Fibroblast of skin of right quadriceps (primary cell): ENCODE measurements at regions not wholly inside any gene's neighbourhood (a gene's known extent, or its start where the extent isn't known, plus 50 kb on each side); places are given as distances from the start of the nearest gene placed in this dataset.
"Not testable (repeated sequence)": the region's sequence is repeated elsewhere in the genome, so short reads cannot be mapped to it uniquely, and the experiment has no call there.

ENCODE experiments used
- DNase-seq: peaks from one replicate; pipeline ENCODE4 v3.0.0-alpha.2; 2013

DNA sequence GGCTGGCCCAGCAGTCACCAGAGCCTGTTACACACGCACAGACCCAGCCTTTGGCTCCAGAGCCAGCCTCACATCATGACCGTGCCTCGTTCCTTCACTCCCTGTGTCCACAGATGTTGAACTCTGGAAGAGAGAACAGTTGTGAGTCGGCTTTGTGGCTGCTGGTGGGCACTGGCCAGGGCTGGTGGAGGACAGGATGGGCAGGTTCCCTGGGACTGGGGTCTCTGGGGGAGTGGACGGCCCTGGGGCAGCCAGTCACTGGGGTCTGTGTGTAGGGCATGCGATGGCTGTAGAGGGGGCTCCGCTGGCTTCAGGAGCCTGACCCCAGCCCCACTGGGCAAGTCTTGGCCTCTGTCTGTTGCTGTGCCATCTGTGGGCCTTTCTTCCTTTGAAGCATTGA is 1070.1 kb downstream of the BRD1 start:
- no peak for DNase-seq

DNA sequence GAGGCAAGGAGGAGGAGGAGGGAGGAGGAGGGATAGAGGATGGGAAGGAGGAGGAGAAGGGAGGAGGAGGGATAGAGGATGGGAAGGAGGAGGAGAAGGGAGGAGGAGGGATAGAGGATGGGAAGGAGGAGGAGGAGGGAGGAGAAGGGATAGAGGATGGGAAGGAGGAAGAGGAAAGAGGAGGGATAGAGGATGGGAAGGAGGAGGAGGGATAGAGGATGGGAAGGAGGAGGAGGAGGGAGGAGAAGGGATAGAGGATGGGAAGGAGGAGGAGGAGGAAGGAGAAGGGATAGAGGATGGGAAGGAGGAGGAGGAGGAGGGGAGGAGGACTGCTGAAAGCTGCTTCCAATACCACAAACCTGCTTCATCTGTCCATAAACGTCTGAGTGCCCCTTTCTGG is 1070.5 kb downstream of the BRD1 start:
- DNase-seq, result not testable (repeated sequence)

GRCh38 chr22:48756146-48757111 is 1071.2 kb downstream of the BRD1 start:
- no peak for DNase-seq

DNA sequence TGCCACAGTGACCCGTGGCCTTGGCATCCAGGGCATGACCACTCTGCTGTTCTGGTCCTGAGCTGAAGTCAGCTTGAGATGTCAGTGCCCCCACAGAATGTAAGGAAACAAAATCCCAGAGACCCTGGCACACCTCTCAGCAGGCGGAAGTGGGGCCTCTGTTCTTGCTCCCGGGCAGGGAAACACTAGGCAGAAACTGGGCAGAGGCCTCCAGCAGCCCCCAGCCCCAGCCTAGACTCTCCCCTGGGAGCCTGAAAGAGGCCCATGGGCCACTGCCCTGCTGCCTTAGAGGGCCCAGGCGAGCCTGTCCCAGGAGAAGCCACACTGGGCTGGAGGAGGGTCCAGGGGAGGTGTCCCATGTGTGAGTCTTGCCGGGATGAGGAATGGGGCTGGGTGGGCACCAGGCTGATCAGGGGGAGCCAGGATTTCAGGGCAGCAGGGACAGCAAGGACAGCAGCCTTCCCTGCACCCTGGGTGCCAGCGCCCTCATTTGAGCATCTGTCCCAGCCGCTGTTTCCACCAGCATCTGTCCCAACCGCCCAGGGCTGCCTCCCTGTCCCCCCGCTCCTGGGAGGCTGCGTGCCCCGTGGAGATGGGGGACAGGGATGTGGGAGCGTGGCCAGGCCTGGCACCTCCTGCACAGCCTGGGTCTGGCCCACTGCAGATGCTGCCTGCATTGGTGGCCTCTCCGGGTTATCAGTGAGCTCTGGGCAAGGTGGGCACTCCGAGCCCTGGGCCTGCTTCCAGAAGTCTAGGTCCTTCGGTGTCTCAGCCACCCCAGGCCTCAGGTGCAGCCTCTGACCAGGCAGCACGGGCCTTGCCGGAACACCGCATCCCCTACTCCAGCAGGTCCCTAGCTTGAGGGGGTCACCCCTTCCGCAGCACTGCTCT is 1072.4 kb downstream of the BRD1 start:
- DNase-seq, result no peak

GRCh38 chr22:48754611-48755058 is 1073.0 kb downstream of the BRD1 start:
- no peak for DNase-seq

DNA sequence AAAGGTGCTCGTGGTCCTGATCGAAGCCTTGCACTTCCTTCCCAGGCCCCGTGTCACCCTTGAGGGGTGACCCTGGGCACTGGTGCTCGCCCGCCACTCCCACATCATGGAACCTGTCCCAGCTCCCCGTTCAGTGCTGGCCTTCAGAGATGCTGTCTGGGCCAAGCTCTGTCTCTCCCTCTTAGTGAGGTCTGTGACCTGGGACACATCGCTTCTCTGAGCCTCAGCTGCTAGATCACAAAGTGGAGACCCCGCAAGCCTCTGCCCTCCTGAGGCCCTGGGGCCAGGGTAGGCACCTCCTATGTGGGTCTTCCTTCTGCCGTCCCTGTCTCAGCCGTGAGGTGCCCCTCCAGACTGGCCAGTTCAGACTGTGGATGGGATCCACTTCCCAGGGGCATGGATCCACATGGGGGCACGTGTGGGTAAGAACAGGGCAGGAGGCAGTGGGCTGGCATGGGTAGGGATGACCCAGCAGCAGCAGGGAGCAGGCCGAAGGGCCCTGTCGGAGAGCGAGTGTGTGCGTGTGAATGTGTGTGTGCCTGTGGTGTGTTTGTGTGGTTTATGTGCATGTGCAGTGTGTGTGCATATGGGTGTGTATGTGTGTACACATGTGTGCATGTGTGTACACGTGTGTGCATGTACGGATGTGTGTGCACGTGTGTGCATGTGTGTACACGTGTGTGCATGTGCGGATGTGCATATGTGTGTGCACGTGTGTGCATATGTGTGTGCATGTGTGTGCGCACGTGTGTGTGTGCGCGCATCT is 1073.7 kb downstream of the BRD1 start:
- DNase-seq, result no peak

GRCh38 chr22:48753381-48753730 is 1074.3 kb downstream of the BRD1 start:
- no peak for DNase-seq

- DNase-seq, result no peak
These were observed 1075.0 kb downstream of the BRD1 start for GRCh38 chr22:48752451-48753380.

DNA sequence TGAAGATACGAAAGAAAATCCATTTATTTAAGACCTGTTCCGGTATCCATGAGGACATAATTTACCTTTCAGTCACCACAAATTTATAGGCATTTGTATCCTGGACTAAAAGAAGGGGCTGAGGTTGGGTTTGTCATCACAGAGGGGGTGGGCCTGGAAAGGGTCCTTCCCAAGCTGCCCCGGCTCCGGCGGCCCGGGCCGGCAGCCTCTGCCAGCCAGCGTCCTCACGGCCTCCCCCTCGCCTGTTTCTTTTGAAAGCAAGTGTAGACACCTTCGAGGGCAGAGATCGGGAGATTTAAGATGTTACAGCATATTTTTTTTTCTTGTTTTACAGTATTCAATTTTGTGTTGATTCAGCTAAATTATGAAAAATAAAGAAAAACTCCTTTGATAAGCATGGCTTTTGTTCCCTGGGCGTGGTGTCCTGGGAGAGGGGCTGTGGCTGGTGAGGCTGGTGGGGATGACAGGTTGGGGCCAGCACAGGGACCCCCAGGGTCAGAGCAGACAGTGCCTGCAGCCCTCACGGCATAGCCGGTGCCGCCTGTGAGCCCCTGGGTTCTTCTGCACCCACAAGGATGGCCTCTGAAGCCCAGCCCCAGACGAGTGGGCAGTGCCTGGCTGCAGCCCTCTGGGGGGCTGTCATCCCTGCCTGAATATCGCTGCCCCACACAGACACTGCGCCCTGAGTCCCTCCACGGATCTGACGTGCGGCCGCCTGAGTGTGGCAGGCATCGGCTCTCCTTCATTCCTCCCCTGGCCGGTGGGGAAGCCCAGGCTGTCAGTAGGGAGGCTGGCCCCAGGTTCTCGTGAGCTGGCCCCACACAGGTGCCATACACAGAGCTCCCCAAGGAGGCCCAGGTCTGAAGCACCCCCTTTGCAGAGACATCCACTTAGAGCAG is 1075.9 kb downstream of the BRD1 start:
- DNase-seq, result no peak

GRCh38 chr22:48750826-48751440 is 1076.7 kb downstream of the BRD1 start:
- DNase-seq, result no peak

DNA sequence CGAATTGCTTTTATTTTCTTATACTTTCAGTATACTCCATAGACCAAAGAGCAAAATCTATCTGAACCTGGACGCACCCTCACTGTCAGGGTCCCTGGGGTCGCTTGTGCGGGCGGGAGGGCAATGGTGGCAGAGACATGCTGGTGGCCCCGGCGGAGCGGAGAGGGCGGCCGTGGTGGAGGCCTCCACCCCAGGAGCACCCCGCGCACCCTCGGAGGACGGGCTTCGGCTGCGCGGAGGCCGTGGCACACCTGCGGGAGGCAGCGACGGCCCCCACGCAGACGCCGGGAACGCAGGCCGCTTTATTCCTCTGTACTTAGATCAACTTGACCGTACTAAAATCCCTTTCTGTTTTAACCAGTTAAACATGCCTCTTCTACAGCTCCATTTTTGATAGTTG is 1077.4 kb downstream of the BRD1 start:
- DNase-seq, result no peak

- no peak for DNase-seq
These were observed 1078.0 kb downstream of the BRD1 start for GRCh38 chr22:48749555-48750227.

GRCh38 chr22:48748860-48749554 is 1078.7 kb downstream of the BRD1 start:
- DNase-seq, result no peak

DNA sequence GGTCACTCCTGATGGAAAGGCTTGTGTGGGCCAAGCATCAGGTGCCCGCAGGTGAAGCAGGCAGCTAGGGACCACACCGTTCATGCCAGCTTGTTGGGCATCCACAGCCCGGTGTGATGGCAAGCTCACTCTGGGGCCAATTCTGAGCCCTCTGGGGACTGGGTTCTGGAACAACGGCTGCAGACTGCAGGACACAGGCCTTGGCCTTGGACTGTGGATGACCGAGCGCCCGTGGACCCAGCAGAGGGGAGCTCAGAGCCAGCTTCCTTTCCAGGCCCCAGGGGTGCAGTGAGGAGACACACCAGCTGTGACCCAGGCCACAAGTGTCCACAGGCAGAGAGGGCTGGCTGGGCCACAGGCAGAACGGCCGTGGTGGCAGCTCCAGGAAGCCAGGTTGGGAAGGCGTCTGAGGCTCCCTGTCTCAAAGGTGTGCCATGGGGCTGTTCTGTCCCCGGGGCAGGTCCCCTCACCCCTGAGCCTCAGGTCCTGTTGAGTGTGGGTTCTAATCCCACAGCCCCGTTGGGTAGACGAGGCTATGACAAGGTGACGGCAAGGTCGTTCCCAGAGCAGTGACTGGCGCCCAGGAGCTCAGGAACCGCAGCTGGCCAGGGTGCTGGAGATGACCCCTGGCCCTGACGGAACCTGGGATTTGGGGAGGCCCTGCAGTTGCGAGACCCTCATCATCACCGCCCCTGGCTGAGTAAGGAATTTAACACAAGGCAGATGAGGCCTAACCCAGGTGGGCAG is 1079.4 kb downstream of the BRD1 start:
- DNase-seq, result no peak

DNA sequence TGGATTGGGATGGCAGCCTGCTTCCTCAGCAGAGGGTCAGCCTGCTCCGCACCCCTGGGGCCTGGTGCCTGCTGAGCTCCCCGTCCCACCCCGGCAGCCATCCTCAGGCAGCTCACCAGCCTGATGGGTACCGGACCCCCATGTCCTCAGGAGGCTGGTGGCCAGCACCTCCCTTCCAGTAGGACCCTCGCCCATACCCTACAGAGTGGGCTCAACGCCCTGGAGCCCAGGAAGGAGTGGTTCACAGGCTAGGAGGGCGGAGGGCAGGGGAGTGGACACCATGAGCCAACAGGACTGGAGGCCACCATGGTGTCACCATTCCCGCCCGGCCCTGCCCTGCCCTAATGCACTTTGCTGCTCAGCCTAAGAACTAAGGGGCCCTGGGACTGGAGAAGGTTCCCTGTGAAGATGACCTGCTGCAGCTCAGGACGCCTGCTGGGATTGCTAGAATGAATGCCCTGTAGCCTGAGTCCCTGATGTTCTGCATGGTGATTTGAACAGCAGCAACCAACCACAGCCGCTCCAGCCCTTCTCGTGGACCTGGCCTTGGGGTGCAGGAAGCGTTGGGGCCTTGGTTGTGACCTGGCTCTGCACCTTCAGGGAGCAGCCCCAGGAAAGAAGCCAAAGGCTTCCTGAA is 1080.8 kb downstream of the BRD1 start:
- no peak for DNase-seq

GRCh38 chr22:48745842-48746788 is 1081.6 kb downstream of the BRD1 start:
- DNase-seq, result no peak
